ENCODE measurements at regions not wholly inside any gene's neighbourhood (a gene's known extent, or its start where the extent isn't known, plus 50 kb on each side); places are given as distances from the start of the nearest gene placed in this dataset.

GRCh38 chr20:40104959-40105358 lies 584.1 kb downstream of the MAFB start:
- Histone ChIP-seq H3K4me3 (ENCODE audit: insufficient read depth, low read length, poor library complexity, severe bottlenecking) (no peak overlapping the region), H3K27me3 (ENCODE audit: low read length) (no peaks in the 10 kb centered on the region), H3K4me2 (ENCODE audit: low read depth, low read length, poor library complexity, severe bottlenecking) (no peak overlapping the region), H3K27ac (ENCODE audit: low read depth, low read length) (no peak overlapping the region), H3K9me2 (replicated peaks; ENCODE audit: insufficient read depth, low read length) (no peaks in the 10 kb centered on the region), H3F3A (ENCODE audit: insufficient read depth) (no peaks in the 10 kb centered on the region), H2AFZ (ENCODE audit: low read depth, low read length, severe bottlenecking) (no peak overlapping the region), H3K9ac (ENCODE audit: low read length) (no peak overlapping the region), H3K79me2 (ENCODE audit: insufficient read depth, low read length) (no peaks in the 10 kb centered on the region), H4K20me1 (ENCODE audit: low read depth, low read length) (no peaks in the 10 kb centered on the region), H3K36me3 (ENCODE audit: low read length) (no peaks in the 10 kb centered on the region), H3K9me3 (ENCODE audit: insufficient read depth, low read length) (no peaks in the 10 kb centered on the region)
- TF ChIP-seq EZH2phosphoT487 (conservative IDR thresholded peaks at IDR 0.05; ENCODE audit: low read length), result no peak
- no peak for TF ChIP-seq CTCF (IDR thresholded peaks at IDR 0.05; ENCODE audit: insufficient read depth, low read length, poor library complexity, severe bottlenecking)

GRCh38 chr20:40103420-40103819 lies 585.6 kb downstream of the MAFB start:
- Histone ChIP-seq H3K4me3 (ENCODE audit: insufficient read depth, low read length, poor library complexity, severe bottlenecking) (no peak overlapping the region), H3K79me2 (ENCODE audit: insufficient read depth, low read length) (no peaks in the 10 kb centered on the region), H2AFZ (ENCODE audit: low read depth, low read length, severe bottlenecking) (no peak overlapping the region), H3K36me3 (ENCODE audit: low read length) (no peaks in the 10 kb centered on the region), H3K27me3 (ENCODE audit: low read length) (no peaks in the 10 kb centered on the region), H3K9me3 (ENCODE audit: insufficient read depth, low read length) (no peaks in the 10 kb centered on the region), H4K20me1 (ENCODE audit: low read depth, low read length) (no peaks in the 10 kb centered on the region), H3F3A (ENCODE audit: insufficient read depth) (no peaks in the 10 kb centered on the region), H3K9ac (ENCODE audit: low read length) (no peak overlapping the region), H3K4me2 (ENCODE audit: low read depth, low read length, poor library complexity, severe bottlenecking) (no peak overlapping the region), H3K27ac (ENCODE audit: low read depth, low read length) (no peak overlapping the region), H3K9me2 (replicated peaks; ENCODE audit: insufficient read depth, low read length) (no peaks in the 10 kb centered on the region)
- TF ChIP-seq EZH2phosphoT487 (conservative IDR thresholded peaks at IDR 0.05; ENCODE audit: low read length) (no peak), CTCF (IDR thresholded peaks at IDR 0.05; ENCODE audit: insufficient read depth, low read length, poor library complexity, severe bottlenecking) (no peak)

- H3F3A ChIP-seq (ENCODE audit: insufficient read depth), result no peaks in the 10 kb centered on the region
- no peaks in the 10 kb centered on the region for H3K36me3 ChIP-seq (ENCODE audit: low read length)
- no peak overlapping the region for H2AFZ ChIP-seq (ENCODE audit: low read depth, low read length, severe bottlenecking)
- H3K4me2 ChIP-seq (ENCODE audit: low read depth, low read length, poor library complexity, severe bottlenecking), result no peak overlapping the region
- H3K9ac ChIP-seq (ENCODE audit: low read length), result no peak overlapping the region
- no peak for TF ChIP-seq CTCF (IDR thresholded peaks at IDR 0.05; ENCODE audit: insufficient read depth, low read length, poor library complexity, severe bottlenecking)
- no peak for TF ChIP-seq EZH2phosphoT487 (conservative IDR thresholded peaks at IDR 0.05; ENCODE audit: low read length)
- no peaks in the 10 kb centered on the region for H3K9me2 ChIP-seq (replicated peaks; ENCODE audit: insufficient read depth, low read length)
- no peak overlapping the region for H3K27ac ChIP-seq (ENCODE audit: low read depth, low read length)
- no peaks in the 10 kb centered on the region for H4K20me1 ChIP-seq (ENCODE audit: low read depth, low read length)
- no peaks in the 10 kb centered on the region for H3K9me3 ChIP-seq (ENCODE audit: insufficient read depth, low read length)
- no peaks in the 10 kb centered on the region for H3K79me2 ChIP-seq (ENCODE audit: insufficient read depth, low read length)
- no peaks in the 10 kb centered on the region for H3K27me3 ChIP-seq (ENCODE audit: low read length)
- no peak overlapping the region for H3K4me3 ChIP-seq (ENCODE audit: insufficient read depth, low read length, poor library complexity, severe bottlenecking)
Observed at GRCh38 chr20:40101560-40101959, 587.5 kb downstream of the MAFB start.

All from SU-DHL-6 (cell line).